GM18870 (cell line): ENCODE measurements at regions not wholly inside any gene's neighbourhood (a gene's known extent, or its start where the extent isn't known, plus 50 kb on each side); places are given as distances from the start of the nearest gene placed in this dataset.
A peak's percentile ranks its signal among the peaks of the same experiment; 100 is the strongest.

ENCODE experiments used
- ATAC-seq: cut with Tn5 transposase; IDR thresholded peaks from one replicate; pipeline ENCODE4 v1.9.1; 2021; ENCODE audit warnings: moderate library complexity; ENCODE audit not compliant: unreplicated experiment

DNA sequence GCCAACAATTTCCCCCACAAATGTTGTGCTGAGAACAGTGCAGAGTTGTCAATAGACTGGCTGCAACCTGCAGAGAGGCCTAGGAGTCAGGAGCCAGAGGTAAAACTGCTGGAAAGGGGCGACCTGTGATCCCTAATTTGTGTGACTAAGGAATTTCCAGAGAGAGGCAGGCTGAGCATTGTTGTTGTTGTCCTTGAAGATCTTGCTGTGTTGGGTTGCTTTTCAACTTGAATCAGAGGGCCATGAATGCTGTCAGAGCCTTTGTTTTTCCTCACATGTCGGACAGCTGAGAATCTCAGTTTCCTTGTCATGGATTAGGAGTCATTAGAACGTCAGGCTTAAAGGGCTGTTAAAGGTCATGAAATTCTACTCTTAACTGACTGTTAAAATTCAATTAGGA, 134.6 kb upstream of the ASTN2 start:
- ATAC-seq: no peak

DNA sequence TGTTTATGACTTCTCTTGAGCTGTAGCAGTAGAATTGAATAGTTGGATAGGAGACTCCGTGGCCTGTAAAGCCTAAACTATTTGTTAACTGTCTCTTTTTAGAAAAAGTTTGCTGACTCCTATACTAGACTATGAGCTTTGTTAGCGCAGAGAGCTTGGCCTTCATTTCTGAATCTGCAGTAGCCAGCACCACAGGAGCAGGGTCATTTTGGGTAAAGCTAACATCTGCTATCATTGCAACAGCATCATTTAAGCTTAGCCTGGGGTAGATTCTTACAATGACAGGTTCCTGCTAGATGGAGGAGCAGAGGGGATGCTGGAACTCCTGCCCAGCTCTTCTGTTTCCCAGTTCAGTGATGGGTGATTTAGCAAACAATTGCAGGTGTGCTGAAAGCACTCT, 133.7 kb upstream of the ASTN2 start:
- no peak for ATAC-seq

DNA sequence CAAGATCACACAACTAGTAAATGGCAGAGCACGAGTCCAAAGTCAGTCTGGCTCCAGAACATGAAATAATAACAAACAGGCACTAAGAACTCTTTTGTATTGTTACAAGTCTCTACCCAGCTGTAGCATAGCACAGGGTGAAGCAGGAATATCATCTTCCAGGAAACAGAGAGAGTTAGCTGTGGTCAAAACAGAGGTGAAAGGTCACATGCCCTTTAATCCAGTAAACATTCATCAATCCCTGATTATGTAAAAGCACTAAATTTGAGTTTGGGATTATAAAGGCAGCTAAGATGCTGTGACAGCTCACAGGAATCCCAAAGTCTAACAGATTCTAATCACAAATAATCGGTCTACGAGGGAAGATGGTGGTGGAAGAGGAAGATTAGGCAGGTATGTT, 133.0 kb upstream of the ASTN2 start:
- ATAC-seq: no peak

DNA sequence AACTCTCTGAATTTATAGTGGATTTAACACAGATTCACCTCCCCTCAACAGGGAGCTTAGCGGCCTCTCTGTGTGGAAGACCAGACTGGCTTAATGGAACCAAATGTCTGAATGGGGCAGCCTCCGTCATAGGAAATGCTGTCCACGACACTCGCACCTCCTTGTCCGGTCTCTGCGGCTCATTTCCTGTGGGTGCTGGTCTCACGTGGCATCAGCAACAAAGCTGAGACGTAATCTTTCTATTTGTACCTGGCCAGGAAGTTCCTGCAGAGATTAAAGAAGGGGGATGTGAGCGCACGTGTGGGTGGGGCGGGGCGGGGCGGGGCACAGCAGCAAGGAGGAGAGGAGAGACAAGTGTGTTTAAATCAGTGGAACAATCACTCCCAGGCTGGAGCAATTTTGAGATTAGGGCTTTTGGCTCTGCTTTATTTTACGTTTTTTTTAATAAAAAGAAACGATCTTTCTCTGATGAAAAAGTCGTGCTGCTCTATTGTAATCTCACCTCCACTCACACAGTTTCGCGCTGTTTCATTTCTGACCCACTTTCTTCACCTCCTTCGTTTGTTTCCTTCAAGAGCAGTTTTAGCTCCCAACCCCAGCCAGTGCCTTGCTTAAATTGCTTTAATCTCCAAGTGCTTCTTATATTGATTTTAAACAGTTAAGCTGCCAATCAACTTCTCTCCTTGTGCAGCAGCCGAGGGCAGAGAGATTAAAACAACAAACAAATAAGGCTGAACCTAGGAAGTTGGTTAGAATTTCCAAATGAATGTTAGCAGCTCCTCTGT, 132.2 kb upstream of the ASTN2 start:
- no peak for ATAC-seq

DNA sequence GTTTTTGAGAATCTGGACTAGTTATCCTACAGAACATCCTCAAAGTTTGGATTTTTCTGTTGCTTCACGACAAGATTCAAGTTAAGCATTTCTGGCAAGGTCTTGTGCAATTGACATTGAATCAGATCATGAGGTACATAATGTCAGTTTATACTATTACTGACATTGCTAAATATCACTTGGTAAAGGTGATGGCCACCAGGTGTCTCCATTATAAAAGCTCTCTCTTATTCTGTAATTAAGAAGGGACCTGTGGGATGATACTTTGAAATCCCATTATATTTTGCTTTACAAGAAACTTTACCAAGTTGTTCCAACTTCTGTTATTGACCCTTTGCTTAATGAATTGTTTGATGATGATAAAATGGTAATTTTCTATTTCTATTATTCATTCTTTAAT, 131.0 kb upstream of the ASTN2 start:
- ATAC-seq: no peak

DNA sequence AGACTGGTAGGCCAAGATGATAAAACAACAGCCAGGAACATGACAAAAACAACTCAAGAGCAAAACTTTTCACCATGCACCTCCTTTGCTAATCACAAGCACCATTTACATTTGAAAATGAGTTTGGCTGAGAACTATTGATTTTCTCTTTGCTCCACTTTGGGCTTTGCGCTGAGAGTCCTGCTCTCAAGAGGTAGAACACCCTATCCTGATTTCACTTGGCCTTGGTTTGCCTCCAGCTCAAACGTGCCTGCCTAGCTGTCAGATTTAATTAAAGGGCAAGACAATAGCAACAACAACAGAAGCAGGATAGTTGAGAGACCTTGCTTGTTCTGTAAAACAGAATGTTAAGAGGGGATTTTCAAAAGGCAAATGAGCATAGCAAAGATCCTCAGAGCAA, 128.2 kb upstream of the ASTN2 start:
- no peak for ATAC-seq

DNA sequence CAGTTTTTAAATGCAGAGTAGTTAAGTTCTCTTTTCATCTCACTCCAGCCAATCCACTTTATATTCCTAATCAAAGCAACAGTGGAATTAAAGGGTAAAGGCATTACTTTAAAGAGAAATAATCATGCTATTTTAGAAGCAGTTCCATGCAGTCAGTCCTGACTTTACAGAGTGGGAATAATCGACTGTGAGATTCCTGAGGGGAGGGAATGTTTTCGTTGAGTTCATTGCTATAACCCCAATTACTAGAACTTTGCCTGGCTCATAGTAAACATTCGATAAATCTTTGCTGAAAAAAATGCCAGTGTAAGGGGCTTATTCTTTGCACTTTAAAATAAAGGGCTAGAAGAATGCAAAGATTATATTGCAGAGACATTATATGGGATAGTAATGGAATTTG, 127.2 kb upstream of the ASTN2 start:
- ATAC-seq: no peak

DNA sequence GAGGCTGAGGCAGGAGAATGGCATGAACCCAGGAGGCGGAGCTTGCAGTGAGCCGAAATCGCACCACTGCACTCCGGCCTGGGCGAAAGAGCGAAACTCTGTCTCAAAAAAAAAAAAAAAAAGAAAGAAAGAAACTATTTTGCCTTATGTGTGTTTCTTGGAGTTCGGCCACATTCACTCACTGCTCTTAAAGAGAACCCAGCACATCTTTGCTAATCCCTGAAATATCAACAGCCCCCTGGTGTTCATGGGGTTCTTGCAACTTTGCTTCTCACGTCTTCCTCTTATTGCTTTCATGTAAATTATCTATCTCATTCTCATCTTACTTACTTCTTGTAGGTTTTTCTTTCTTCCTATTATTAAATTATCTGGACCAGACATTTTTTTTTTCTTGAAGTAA, 126.3 kb upstream of the ASTN2 start:
- no peak for ATAC-seq

DNA sequence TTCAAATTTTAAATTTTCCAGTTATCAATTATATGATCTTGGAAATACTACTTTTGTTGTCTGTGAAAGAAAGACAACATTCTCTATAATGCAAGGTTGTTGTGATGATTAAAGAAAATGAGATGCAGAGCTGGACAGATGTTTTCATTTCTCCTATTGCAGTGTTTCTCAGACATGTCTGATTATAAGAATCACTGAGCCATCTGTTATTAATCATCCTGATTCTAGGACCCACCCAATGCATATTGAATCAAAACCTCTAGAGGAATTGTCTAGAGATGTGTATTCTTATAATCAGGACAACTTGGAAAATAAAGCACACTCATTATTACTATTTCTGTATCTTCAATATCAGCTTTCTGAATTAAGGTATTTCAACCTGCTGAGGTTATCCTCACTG, 121.1 kb upstream of the ASTN2 start:
- ATAC-seq: no peak

DNA sequence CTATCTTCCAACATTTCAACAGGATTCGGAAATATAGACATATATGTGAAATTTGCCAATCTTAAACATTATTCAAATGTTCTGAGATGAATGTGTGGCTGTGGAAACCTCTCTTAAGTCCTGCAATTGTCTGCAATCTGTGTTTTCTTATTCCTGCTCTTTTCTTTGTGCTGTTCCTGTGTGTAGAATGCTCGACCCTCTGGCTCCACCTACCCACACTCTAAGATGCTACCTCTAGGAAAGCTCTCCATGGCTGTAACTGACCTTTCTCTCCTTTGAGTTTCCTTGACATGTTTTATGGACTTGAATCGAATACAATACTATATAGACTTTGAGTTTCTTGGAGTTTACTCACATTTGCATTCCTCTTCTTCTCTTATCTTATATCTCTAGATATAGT, 120.6 kb upstream of the ASTN2 start:
- ATAC-seq: no peak

DNA sequence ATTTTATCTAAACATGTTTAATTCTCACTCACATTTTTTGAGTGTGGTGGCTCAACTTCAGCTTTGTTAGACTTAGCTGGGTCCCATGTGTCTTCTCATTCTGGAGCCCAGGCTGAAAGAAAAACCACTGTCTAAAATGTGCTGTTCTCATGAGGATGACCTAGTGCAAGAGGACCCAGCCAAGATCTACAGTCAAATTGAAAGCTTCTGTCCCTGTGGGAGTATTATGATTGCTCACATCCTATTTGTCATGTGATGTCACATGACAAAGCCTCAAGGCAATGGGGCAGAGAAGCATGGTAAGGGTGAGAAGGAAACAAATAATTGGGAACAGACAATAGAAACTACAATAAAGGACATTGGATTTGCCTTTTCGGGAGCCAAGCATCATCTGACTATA, 113.4 kb upstream of the ASTN2 start:
- peak; percentile 40 for ATAC-seq

DNA sequence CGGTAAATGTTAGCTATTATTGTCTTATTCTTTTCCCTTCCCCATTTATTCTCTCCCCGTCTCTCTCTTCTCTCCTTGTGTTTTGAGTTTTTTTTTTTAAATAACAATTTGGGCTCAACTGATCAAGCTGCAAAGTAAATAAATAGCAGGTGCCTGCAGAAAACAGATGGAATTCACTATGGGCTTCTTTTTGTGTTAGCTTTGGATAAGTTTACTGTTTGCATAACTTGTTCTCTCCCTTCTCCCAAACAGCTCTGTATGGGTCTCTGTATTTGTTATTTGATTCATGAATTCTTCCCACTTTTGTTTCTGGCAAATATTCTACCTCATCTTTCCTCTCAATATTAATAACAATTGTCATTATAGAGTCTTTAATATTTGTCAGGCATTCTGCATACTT, 111.8 kb upstream of the ASTN2 start:
- ATAC-seq: no peak

DNA sequence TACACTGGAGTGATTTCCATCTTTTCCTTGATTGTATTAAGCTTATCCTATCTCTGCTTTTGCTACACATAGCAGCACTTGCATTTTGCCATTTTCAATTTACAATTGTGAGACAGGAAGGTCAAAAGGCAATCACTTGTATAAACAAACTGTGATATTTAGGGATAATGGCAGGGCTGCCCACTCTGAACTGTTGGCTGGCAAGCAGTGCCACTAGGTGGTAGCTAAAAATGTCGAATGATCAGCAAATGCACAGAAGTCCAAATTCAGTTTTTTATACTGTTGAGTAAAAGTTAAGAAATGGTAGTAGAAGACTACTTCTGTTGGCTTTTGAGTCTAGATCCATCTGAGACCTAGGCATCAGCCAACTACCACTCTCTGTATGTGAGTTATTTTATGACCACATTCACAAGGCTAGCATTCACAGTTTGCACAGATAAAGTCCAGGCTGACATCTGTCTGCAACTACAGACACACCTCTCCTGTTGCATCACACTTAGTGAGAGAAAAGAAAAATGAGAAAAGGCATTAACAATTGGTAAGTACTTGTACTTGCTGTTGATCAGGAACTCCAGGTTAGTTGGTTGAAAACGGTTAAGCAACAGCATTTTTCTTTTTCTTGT, 108.8 kb upstream of the ASTN2 start:
- ATAC-seq: no peak

DNA sequence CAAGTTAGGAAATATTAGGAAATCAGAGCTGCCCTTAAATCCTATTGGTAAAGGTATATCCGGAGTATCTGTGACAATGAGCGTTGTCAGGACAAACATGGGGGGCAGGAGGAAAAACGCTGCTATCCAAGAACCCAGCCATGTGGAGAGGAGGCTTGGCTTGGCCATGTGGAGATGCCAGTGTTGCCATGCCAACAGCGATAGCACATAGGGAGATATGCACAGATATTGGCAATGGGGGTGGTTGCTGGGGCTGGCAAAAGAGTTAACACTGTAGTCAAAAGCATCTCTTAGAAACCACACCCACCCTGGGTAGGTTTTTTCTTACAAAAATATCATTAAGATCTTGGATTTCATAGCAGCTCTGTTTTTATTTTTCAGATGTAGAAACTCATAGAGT, 106.4 kb upstream of the ASTN2 start:
- ATAC-seq: no peak

DNA sequence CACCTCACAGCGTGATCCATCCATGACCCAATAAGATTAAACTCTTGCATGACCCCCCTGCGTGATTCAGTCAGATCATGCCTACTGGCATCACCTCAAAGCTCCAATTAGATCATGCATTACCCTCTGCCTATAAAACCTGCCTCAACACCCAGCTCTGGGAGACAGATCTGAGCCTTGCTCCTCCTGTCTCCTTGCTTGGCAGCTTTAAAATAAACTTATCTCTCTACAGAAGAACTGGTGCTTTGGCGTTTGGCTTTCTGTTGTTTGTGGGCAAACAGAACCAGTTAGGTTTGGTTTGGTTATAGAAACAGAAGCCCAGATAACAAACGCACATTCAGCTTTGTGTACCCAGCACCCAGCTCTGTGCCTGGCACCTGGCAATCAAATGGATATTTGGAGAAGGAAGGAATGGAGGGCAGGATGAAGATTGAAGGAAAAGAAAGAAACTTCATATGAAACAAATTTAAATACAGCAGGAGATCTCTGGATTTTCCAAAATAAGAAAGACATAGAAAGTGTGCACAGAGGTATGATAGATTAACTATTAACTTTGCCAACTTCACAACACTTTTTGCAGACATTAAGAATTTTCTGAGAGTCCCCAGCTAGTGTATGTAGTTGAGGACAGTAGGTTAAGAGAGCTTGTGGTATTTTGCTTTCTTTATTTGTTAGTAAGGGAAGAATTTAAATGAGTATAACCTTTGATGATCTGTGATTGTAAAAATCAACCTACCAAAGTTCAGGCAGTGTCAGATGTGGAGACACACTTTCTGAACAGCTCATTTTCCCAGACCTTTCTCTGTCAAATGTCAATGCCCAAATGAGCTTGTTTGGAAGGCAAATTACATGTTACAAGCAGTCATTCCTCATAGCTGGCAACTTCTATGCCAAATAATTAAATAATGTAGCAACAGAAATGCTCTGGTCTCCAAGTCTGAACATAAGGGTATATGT, 102.1 kb upstream of the ASTN2 start:
- ATAC-seq: no peak

DNA sequence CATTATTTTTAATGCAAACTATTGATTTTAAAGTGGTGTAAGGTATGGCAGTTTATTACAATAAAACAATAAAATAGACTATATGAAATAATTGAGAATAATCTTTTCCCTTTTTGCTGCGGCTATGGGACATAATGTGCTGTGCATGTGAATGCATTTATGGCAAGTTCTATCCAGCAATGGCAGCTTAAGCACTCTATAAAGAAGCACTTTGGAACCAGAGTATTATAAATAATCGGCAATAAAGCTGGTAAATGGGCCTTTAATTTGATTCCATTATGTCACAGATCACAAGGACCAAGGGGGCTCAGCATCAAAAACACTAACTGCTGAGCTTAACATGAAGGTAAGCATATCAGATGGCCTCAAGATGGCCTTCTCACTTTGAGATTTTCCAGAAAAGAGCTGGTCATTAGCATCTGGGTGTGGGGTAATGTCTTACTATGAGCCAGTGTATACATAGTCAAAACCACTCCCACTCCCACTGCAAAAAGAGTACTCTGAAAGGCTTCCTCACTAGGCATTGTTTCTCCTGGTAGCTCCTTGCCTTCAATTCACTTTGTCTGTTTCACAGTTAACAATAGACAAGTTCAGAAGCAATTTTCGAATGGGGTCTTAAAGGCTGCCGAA, 97.1 kb upstream of the ASTN2 start:
- ATAC-seq: no peak

DNA sequence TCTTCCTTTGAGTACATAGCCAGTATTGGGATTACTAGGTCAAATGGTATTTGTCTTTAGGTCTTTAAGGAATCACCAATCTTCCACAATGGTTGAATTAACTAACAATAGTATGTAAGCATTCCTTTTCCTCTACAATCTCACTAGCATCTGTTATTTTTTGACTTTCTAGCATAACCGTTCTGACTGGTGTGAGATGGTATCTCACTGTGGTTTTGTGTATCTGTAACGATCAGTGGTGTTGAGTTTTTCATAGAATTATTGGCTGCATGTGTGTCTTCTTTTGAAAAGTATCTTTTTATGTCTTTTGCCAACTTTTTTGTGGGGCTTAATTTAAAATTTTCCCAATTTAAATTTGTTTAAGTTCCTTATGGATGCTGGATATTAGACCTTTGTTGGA, 81.5 kb upstream of the ASTN2 start:
- no peak for ATAC-seq

DNA sequence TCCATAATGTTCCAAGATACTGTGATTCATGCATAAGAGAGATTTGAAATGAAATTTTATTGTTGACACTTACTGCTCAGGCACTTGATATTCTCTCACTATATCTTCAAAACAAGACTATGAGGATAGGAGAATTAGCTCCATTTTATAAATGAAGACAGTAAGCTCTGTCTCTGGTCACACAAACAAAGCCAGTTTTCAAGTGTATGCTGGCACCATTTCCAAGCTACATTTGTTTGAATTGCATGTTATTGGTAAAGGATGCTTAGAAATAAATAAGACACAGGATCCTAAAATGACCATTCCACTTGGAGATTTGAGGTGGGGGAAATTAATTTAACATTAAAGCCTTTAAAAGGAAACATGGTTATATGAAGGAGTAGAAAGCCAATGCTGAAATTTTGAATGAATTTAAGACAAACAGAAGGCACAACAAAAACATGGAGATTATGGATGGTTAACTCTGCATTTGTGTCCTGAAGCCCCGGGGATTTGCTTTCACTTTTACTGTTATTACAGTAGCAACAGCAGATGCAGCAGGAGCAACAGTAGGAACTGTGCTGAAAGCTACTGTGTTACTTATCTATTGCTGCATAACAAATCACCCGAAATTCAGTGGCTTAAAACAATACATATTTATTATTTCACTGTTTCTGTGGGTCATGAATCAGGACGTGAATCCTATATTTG, 79.7 kb upstream of the ASTN2 start:
- ATAC-seq: no peak

DNA sequence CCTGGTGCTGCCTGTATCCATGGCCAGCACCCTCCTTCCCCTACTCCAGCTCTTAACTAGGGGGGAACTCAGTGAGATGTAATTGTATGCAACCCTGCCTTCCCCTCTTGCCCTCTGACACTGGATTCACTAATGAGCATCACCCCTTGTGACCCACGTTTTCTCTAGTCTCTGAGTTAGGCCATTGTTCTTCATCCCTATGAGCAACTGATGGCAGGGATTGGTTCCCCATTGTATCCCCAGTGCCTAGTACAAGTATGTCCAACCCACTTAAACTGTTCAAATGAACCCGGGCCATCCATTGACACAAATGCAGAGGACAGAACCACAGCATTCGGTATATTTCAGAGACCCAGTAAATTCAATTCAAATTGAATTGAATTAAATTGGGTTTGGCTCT, 77.6 kb upstream of the ASTN2 start:
- no peak for ATAC-seq

DNA sequence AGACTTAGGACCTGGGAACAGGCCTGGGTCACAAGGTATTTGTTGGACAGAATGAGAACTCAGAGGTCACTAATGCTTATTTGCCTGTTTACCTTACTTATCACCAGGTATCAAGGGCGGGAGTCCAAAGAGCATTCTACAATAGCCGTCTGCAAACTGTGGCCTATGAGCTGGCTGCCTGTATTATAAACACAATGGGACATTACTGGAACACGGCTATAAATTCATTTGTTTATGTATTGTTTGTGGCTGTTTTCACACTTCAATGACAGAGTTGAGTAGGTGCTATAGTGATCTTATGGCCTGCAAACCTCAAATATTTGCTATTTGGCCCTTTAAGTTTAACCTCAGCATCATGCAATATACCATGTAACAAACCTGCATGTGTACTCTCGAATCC, 76.6 kb upstream of the ASTN2 start:
- ATAC-seq: no peak

DNA sequence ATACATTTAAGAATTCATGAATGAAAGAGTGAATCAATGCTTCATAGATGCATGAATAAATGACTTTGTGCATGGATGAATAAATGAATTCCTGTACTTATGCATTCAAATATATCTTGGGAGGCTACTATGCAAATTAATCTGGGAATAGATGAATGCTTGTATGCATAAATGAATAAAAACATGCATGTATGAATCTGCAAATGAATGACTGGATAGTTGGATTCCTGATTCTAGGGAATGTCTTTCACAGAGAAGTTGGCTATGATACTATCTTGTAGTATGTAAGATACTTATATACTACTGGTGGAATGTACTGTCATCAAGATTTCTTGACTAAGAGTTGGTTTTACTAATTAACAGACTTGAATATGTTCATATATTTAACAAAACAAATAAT, 75.3 kb upstream of the ASTN2 start:
- ATAC-seq: no peak
